Neural progenitor cell (in vitro differentiated cells): ENCODE measurements at regions not wholly inside any gene's neighbourhood (a gene's known extent, or its start where the extent isn't known, plus 50 kb on each side); places are given as distances from the start of the nearest gene placed in this dataset.

Source experiments
- DNase-seq: peaks from one replicate; pipeline ENCODE4 v3.0.0-alpha.2; 2016; ENCODE audit warnings: low spot score
- H2AFZ ChIP-seq: fragments of 200-600 bp; sonication (generic); replicated peaks from 2 replicates; pipeline ENCODE4 v1.6.1; 2016; ENCODE audit warnings: antibody characterized with exemption
- H3F3A ChIP-seq: fragments of 200-600 bp; sonication (generic); 2 replicates; pipeline ENCODE4 v1.6.1; 2016; ENCODE audit warnings: antibody characterized with exemption, low read depth
- H3K27ac ChIP-seq: fragments of 200-600 bp; sonication (generic); 2 replicates; pipeline ENCODE4 v1.5.1; 2016; ENCODE audit warnings: mild to moderate bottlenecking
- H3K27me3 ChIP-seq: fragments of 200-600 bp; sonication (generic); 2 replicates; pipeline ENCODE4 v1.6.1; 2016; ENCODE audit warnings: mild to moderate bottlenecking, moderate library complexity
- H3K36me3 ChIP-seq: fragments of 200-600 bp; sonication (generic); 2 replicates; pipeline ENCODE4 v1.5.1; 2016
- H3K4me1 ChIP-seq: fragments of 200-600 bp; sonication (generic); 2 replicates; pipeline ENCODE4 v1.6.1; 2016; ENCODE audit warnings: mixed run types
- H3K4me2 ChIP-seq: fragments of 200-600 bp; sonication (generic); 2 replicates; pipeline ENCODE4 v1.6.1; 2016
- H3K4me3 ChIP-seq: fragments of 200-600 bp; sonication (generic); 2 replicates; pipeline ENCODE4 v1.5.1; 2016
- H3K79me2 ChIP-seq: fragments of 200-600 bp; sonication (generic); 2 replicates; pipeline ENCODE4 v1.6.1; 2016; ENCODE audit warnings: low read depth
- H3K9ac ChIP-seq: fragments of 200-600 bp; sonication (generic); 2 replicates; pipeline ENCODE4 v1.6.1; 2016
- H3K9me3 ChIP-seq: fragments of 200-600 bp; sonication (generic); 2 replicates; pipeline ENCODE4 v1.5.1; 2016; ENCODE audit warnings: low read depth
- H4K20me1 ChIP-seq: fragments of 200-600 bp; sonication (generic); 2 replicates; pipeline ENCODE4 v1.6.1; 2016; ENCODE audit warnings: low read depth
- H3K27ac Mint-ChIP-seq: 3 replicates; pipeline ENCODE4 v1.8.0; 2021; ENCODE audit warnings: mixed read lengths
- H3K27me3 Mint-ChIP-seq: 2 replicates; pipeline ENCODE4 v1.8.0; 2022; ENCODE audit warnings: low read depth, mild to moderate bottlenecking, inconsistent platforms, moderate library complexity, mixed read lengths; ENCODE audit not compliant: insufficient read depth
- H3K36me3 Mint-ChIP-seq: 3 replicates; pipeline ENCODE4 v1.8.0; 2021; ENCODE audit warnings: mixed read lengths
- H3K4me1 Mint-ChIP-seq: 3 replicates; pipeline ENCODE4 v1.8.0; 2021; ENCODE audit warnings: mixed read lengths
- H3K4me3 Mint-ChIP-seq: 3 replicates; pipeline ENCODE4 v1.8.0; 2021; ENCODE audit warnings: mild to moderate bottlenecking, moderate library complexity, mixed read lengths
- H3K9me3 Mint-ChIP-seq: 3 replicates; pipeline ENCODE4 v1.8.0; 2020; ENCODE audit warnings: mixed read lengths
- CTCF ChIP-seq: fragments of 200-600 bp; sonication (generic); IDR thresholded peaks from 2 replicates; pipeline ENCODE4 v1.5.1; 2017; ENCODE audit warnings: antibody characterized with exemption, mild to moderate bottlenecking
- EZH2 ChIP-seq: fragments of 200-600 bp; sonication (generic); IDR thresholded peaks from 2 replicates; pipeline ENCODE4 v1.6.1; 2017; ENCODE audit warnings: antibody characterized with exemption, mild to moderate bottlenecking, moderate library complexity
- EZH2phosphoT487 ChIP-seq: fragments of 200-600 bp; sonication (generic); IDR thresholded peaks from 2 replicates; pipeline ENCODE4 v1.6.1; 2017; ENCODE audit warnings: antibody characterized with exemption

- Histone ChIP-seq H3K4me1 (no peaks in the 10 kb centered on the region), H3K4me2 (no peak overlapping the region), H2AFZ (no peak overlapping the region), H3K9me3 (no peaks in the 10 kb centered on the region), H3K4me3 (no peak overlapping the region), H3K9ac (no peak overlapping the region), H4K20me1 (no peaks in the 10 kb centered on the region), H3K36me3 (no peaks in the 10 kb centered on the region), H3K27me3 (no peaks in the 10 kb centered on the region), H3K79me2 (no peaks in the 10 kb centered on the region), H3K27ac (no peak overlapping the region), H3F3A (no peaks in the 10 kb centered on the region)
- Mint-ChIP-seq H3K27ac (no peak overlapping the region), H3K9me3 (no peaks in the 10 kb centered on the region), H3K4me1 (peaks cover 3% of the 10 kb centered on the region), H3K4me3 (no peak overlapping the region), H3K27me3 (peaks cover 2% of the 10 kb centered on the region), H3K36me3 (no peaks in the 10 kb centered on the region)
- DNase-seq: no peak
- TF ChIP-seq CTCF (no peak), EZH2 (no peak), EZH2phosphoT487 (no peak)
Measured at GRCh38 chr9:91102269-91102668, 259.4 kb downstream of the AUH start.

GRCh38 chr9:91103931-91104330 lies 257.8 kb downstream of the AUH start:
- Histone ChIP-seq H3K9ac (no peak overlapping the region), H4K20me1 (no peaks in the 10 kb centered on the region), H3K4me3 (no peak overlapping the region), H3K4me2 (no peak overlapping the region), H3K4me1 (no peaks in the 10 kb centered on the region), H3K27ac (no peak overlapping the region), H3K9me3 (no peaks in the 10 kb centered on the region), H3K27me3 (no peaks in the 10 kb centered on the region), H2AFZ (no peak overlapping the region), H3F3A (no peaks in the 10 kb centered on the region), H3K36me3 (no peaks in the 10 kb centered on the region), H3K79me2 (no peaks in the 10 kb centered on the region)
- TF ChIP-seq EZH2 (no peak), EZH2phosphoT487 (no peak), CTCF (no peak)
- Mint-ChIP-seq H3K9me3 (no peaks in the 10 kb centered on the region), H3K27me3 (no peaks in the 10 kb centered on the region), H3K4me1 (peaks cover 3% of the 10 kb centered on the region), H3K27ac (no peak overlapping the region), H3K36me3 (no peaks in the 10 kb centered on the region), H3K4me3 (no peak overlapping the region)
- no peak for DNase-seq

GRCh38 chr9:91106415-91107081 lies 255.2 kb downstream of the AUH start:
- no peaks in the 10 kb centered on the region for H3K36me3 Mint-ChIP-seq
- Histone ChIP-seq H3K27me3 (no peaks in the 10 kb centered on the region), H3K9ac (no peak overlapping the region), H3K27ac (no peak overlapping the region), H3F3A (no peaks in the 10 kb centered on the region), H4K20me1 (no peaks in the 10 kb centered on the region), H3K36me3 (no peaks in the 10 kb centered on the region), H3K4me2 (no peak overlapping the region), H3K9me3 (no peaks in the 10 kb centered on the region), H3K79me2 (no peaks in the 10 kb centered on the region), H3K4me3 (no peak overlapping the region), H2AFZ (no peak overlapping the region), H3K4me1 (no peaks in the 10 kb centered on the region)
- no peak overlapping the region for H3K4me3 Mint-ChIP-seq
- H3K27ac Mint-ChIP-seq: no peak overlapping the region
- no peaks in the 10 kb centered on the region for H3K27me3 Mint-ChIP-seq
- H3K9me3 Mint-ChIP-seq: peaks cover 18% of the 10 kb centered on the region
- peaks cover 3% of the 10 kb centered on the region for H3K4me1 Mint-ChIP-seq
- no peak for DNase-seq
- no peak for TF ChIP-seq EZH2phosphoT487
- TF ChIP-seq CTCF: no peak
- no peak for TF ChIP-seq EZH2
